Epithelial cell of prostate (primary cell): ENCODE measurements at regions not wholly inside any gene's neighbourhood (a gene's known extent, or its start where the extent isn't known, plus 50 kb on each side); places are given as distances from the start of the nearest gene placed in this dataset.

ENCODE experiments used
- DNase-seq: peaks from one replicate; pipeline ENCODE4 v3.0.0-alpha.2; 2011; ENCODE audit warnings: low read depth, low spot score
- H3K27ac ChIP-seq: fragments of 450-650 bp; 2 replicates; pipeline ENCODE4 v1.5.1; 2017; ENCODE audit warnings: mild to moderate bottlenecking

DNA sequence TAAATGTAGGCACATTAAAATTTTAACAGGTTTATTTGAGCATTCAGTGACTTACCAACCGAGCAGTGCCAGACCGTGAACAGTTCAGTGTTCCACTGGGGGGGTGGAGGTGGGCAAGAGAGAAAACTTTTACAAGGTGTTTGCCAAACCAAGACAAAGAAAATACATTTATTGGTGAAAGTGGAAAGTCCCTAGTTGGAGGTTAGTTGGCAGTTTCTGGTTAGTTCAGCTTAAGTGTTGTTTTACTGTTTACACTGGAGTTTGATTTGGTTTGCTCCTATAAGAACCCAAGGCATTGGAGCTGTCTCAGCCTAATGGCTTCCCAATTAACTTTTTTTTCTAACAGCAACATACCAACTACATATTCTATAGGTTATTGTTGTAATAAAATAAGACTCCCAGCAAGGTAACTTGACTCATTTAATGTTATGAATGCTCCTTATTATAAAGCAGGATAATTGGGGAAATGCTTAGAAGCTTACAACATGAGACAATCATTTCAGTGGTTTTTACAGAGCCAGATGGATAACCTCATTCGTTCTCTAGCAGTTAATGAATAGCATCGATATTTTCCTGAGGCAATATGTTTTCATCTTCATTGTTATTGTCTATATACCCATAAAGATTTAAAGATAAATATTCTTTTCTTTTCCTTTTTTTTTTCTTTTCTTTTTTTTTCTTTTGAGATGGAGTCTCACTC lies 115.8 kb downstream of the ETNK1 start:
- H3K27ac ChIP-seq = no peak overlapping the region
- DNase-seq = no peak

- no peak for DNase-seq
- no peak overlapping the region for H3K27ac ChIP-seq
Observed at GRCh38 chr12:22743700-22744099, 118.7 kb downstream of the ETNK1 start.

DNA sequence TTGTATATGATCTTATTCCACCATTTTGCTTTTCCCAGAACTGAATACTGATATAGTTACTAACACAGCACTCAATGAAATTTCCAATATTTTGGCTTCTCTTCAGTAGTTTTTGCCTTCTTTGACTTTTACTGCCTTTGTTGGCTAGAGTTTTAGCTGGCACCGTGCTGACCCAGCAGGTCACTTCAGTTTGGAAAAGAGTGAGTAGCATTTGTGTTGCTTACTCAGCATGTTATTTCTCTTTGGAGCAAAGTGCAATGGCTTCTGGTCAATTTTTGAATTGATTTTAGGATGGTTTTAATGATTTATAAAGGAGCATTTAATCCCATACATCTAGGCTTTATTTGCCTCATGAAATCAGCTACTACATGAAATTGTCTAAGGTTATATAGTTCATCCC lies 119.2 kb downstream of the ETNK1 start:
- no peak for DNase-seq

GRCh38 chr12:22746720-22747119 lies 121.7 kb downstream of the ETNK1 start:
- DNase-seq = no peak
- H3K27ac ChIP-seq = no peak overlapping the region

More for the DNA sequence above, 119.2 kb downstream of the ETNK1 start:
- H3K27ac ChIP-seq = no peak overlapping the region

GRCh38 chr12:22755629-22756028 lies 130.7 kb downstream of the ETNK1 start:
- no peak for DNase-seq
- H3K27ac ChIP-seq = no peak overlapping the region

- H3K27ac ChIP-seq = no peak overlapping the region
- no peak for DNase-seq
Observed at GRCh38 chr12:22759769-22760674, 135.1 kb downstream of the ETNK1 start.

GRCh38 chr12:22765421-22766130 lies 140.6 kb downstream of the ETNK1 start:
- no peak for DNase-seq
- no peak overlapping the region for H3K27ac ChIP-seq

GRCh38 chr12:22766911-22767420 lies 142.0 kb downstream of the ETNK1 start:
- no peak for DNase-seq
- H3K27ac ChIP-seq = no peak overlapping the region

DNA sequence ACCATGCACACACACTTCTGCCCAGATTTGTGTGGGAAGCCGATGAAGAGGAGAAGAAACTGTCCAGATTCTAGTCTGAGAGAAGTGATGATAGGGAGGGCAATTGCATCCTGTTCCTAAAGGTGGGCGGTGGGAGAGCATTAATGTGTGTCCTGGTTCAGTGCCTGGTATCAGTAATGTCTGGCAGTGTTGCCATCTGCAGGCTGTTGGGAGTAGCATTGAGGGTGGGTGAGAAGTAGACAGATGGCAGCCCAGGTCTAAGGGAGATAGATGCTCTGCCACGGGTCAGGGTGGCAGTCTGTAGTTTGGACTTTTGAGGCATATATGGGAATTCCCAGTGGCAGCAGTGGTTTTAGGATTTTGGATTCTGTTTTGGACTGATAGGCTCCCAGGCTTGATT lies 156.4 kb downstream of the ETNK1 start:
- DNase-seq = no peak

GRCh38 chr12:22787557-22787956 lies 162.6 kb downstream of the ETNK1 start:
- no peak for DNase-seq
- no peak overlapping the region for H3K27ac ChIP-seq

More for the DNA sequence above, 156.4 kb downstream of the ETNK1 start:
- H3K27ac ChIP-seq = no peak overlapping the region

- no peak for DNase-seq
- H3K27ac ChIP-seq = no peak overlapping the region
Observed at GRCh38 chr12:22788913-22789312, 163.9 kb downstream of the ETNK1 start.

GRCh38 chr12:22792138-22792537 lies 167.2 kb downstream of the ETNK1 start:
- H3K27ac ChIP-seq = no peak overlapping the region
- no peak for DNase-seq

DNA sequence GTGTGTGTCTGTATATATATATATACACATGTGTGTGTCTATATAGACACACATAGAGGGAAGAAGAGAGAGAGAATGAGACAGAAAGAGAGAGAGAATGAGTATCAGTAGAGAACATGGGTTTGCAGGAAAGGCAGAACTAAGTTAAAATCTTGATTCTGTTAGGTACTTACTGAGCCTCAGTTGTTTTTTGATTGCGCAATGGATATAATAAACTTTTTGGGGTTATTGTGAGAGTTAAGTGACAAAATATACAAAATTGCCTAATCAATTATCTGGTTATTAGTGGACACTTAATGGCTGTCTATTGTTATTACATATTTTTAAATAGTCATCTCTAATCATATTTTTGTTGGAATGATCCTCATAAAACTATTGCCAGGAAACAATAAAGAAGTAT lies 169.0 kb downstream of the ETNK1 start:
- DNase-seq = no peak
- no peak overlapping the region for H3K27ac ChIP-seq

GRCh38 chr12:22796941-22797630 lies 172.1 kb downstream of the ETNK1 start:
- DNase-seq = no peak
- H3K27ac ChIP-seq = no peak overlapping the region

- no peak for DNase-seq
Observed at GRCh38 chr12:22797701-22798100, 172.7 kb downstream of the ETNK1 start.

DNA sequence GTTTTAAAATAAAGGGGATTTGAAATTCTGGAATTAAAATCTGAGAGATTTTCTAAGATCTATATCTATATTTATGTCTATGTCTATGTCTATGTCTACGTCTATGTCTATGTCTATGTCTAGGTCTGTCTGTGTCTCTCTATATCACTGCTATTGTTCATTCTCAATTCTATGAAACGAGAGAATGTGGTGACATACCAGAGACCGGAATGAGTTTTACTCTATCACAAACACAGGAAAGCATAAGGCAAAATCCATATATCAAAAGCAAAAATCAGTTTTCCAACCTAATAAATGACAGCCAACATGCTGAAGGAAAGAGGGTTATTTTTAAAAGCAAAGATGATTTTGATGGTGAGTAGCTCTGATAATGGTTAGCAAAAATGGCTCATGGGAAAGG lies 173.1 kb downstream of the ETNK1 start:
- DNase-seq = no peak
- H3K27ac ChIP-seq = no peak overlapping the region

More at GRCh38 chr12:22797701-22798100, 172.7 kb downstream of the ETNK1 start:
- H3K27ac ChIP-seq = no peak overlapping the region

GRCh38 chr12:22799503-22799902 lies 174.5 kb downstream of the ETNK1 start:
- no peak overlapping the region for H3K27ac ChIP-seq
- no peak for DNase-seq

DNA sequence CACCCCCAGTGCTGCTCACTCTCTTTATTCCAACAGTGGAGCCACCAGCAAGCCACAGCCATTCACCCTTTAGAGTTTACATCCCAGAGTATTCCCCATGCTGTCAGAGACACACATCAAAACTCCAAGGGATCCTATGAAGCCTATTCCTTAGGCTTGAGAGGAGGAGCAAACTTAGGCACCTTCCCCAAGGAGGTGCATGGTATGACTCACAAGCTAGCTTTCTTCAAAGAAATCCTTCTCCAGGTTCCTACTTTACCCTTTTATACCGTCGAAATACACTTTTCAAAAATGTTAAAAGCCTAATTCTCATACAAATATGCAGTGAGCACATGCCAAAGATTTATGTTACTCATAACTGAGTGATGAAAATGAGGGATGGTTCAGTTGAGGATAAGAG lies 175.4 kb downstream of the ETNK1 start:
- no peak for DNase-seq
- no peak overlapping the region for H3K27ac ChIP-seq

DNA sequence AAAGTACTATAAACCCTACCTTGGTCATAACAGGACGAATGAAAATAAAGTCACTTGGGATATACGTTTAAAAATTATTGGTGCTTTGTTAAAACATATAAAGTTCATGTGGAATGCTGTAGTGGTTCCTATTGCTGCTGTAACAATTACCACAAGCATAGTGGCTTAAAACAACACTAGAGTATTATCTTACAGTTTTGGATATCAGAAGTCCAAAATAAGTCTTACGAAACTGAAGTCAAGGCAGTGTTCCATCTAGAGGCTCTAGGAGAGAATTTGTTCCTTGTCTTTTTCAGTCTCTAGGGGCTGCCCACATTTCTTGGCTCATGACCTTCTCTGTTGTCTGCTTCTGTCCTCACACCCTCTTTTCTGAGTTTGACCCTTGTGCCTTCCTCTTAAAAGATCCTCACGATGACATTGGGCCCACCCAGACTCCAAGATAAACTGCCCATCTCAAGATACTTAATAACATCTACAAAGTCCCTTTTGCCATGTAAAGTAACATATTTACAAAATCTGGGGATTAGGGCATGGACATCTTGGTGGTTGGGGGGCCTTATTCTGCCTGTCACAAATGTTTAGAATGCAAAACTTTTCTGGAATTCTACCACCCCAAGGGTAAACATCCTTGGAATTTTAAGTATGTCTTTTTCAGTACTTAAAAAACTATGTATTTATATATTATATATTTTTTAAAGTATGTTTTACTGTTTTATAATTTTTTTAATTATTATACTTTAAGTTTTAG lies 178.1 kb downstream of the ETNK1 start:
- H3K27ac ChIP-seq = no peak overlapping the region
- no peak for DNase-seq
